Ramos (cell line): ENCODE measurements at regions not wholly inside any gene's neighbourhood (a gene's known extent, or its start where the extent isn't known, plus 50 kb on each side); places are given as distances from the start of the nearest gene placed in this dataset.

Experiments
- in situ Hi-C: fragments of 300-500 bp; cut with MboI; formaldehyde crosslinking; loops from one replicate; pipeline ENCODE4 v1.14.3; 2022; ENCODE audit warnings: low sequenced_read_pairs; ENCODE audit not compliant: unreplicated experiment

- in situ Hi-C loops, result loop anchor here (25.0 kb wide), 1 partner anchor 596 kb away; no protein-coding TSS in a partner anchor
Measured at GRCh38 chr22:35008213-35008612, 57.7 kb upstream of the ISX start.

- in situ Hi-C loops, result loop anchor here (25.0 kb wide), 1 partner anchor 598 kb away; no protein-coding TSS in a partner anchor
Measured at GRCh38 chr22:35010543-35010942, 55.4 kb upstream of the ISX start.

- in situ Hi-C loops, result loop anchor here (25.0 kb wide), 1 partner anchor 603 kb away; no protein-coding TSS in a partner anchor
Measured at GRCh38 chr22:35014812-35015211, 51.1 kb upstream of the ISX start.
